HG03520 (cell line): ENCODE measurements at regions not wholly inside any gene's neighbourhood (a gene's known extent, or its start where the extent isn't known, plus 50 kb on each side); places are given as distances from the start of the nearest gene placed in this dataset.
"Not testable (repeated sequence)": the region's sequence is repeated elsewhere in the genome, so short reads cannot be mapped to it uniquely, and the experiment has no call there.

ENCODE experiments used
- ATAC-seq: cut with Tn5 transposase; IDR thresholded peaks from one replicate; pipeline ENCODE4 v1.9.1; 2021; ENCODE audit warnings: mild to moderate bottlenecking, moderate library complexity; ENCODE audit not compliant: unreplicated experiment

GRCh38 chr4:149211876-149212275 is 603.8 kb downstream of the IQCM start:
- no peak for ATAC-seq

- no peak for ATAC-seq
Measured at GRCh38 chr4:149203256-149204001, 612.2 kb downstream of the IQCM start.

- ATAC-seq = no peak
Measured at GRCh38 chr4:149202117-149202516, 613.5 kb downstream of the IQCM start.

DNA sequence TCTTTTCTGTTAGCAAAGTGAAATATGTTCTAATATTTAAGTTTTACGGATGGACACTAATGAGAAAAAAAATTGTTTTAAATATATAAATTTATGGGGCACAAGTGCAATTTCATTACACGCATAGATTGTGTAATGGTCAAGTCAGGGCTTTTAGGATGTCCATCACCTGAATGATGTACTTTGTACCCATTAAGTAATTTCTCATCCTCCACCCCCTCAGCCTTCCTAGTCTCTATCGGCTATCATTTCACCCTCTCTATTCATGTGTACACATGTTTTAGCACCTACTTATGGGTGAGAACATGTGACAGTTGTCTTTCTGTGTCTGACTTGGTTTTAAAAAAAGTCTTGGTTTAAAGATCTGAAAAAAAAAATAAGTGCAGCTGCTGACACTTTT is 616.0 kb downstream of the IQCM start:
- no peak for ATAC-seq

GRCh38 chr4:149194061-149194460 is 621.6 kb downstream of the IQCM start:
- ATAC-seq = no peak

GRCh38 chr4:149187726-149188125 is 627.9 kb downstream of the IQCM start:
- no peak for ATAC-seq

DNA sequence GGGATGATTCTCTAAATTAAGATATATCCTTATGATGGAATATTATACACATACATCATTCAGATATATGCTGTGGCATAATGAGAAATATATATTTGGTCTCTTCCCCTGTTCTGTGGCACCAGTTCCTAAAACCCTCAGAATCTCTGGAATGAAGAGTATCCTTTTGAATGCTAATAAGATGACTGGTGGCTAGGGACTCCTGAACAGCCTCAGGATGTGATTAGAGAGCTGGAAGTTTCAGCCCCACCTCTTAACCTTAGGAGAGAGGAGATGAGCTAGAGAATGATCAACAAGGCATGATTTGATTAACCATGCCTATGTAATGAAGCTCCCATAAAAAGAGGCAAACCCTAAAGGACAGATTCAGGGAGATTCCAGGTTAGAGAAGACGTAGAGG is 632.0 kb downstream of the IQCM start:
- ATAC-seq = no peak

GRCh38 chr4:149181459-149181858 is 634.2 kb downstream of the IQCM start:
- ATAC-seq = not testable (repeated sequence)

GRCh38 chr4:149176039-149176438 is 639.6 kb downstream of the IQCM start:
- ATAC-seq = no peak

DNA sequence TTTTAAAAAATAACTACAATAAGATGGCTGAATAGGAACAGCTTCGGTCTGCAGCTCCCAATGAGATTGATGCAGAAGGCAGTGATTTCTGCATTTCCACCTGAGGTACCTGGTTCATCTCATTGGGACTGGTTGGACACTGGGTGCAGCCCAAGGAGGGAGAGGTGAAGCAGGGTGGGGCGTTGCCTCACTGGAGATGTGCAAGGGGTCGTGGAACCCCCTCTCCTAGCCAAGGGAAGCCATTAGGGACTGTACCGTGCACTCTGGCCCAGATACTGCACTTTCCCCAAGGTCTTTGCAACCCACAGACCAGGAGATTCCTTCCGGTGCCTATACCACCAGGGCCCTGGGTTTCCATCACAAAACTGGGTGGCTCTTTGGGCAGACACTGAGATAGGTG is 640.1 kb downstream of the IQCM start:
- ATAC-seq = no peak

DNA sequence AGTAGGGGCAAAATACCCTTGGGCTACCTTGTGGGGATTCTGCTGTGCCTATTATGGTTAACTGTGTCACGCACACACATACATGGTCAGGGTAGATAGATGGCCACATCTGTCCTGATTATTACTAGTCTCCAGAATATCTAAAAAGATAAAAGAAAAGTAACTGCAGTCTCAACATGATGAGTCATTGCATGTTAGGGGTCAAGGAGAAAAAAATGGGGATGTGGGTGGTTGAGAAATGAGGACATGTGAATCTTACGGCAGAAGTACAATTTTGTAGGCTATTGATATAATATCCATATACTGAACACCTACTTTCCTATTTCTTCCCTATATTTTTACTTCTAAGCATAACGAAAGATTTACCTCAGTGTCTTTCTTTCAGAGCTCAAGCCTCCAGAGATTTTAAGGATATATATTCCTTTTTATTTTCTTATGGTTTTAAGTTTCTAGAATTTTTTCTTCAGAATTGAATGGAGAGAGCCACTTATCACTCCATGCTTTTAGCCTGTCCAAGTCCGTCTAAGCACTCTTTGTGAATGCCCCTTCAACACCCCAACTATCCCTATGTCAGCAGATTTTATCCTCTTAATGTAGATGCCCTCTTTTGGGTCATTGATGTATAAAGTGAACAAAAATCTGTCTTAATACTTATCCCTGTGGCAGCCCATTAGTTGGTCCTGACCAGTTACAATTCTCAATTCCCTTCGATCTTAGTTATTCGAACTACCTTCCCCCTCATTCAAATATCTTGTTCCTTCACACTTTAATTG is 642.2 kb downstream of the IQCM start:
- no peak for ATAC-seq

GRCh38 chr4:149168645-149169044 is 647.0 kb downstream of the IQCM start:
- no peak for ATAC-seq

GRCh38 chr4:149166876-149167275 is 648.8 kb downstream of the IQCM start:
- ATAC-seq = no peak

DNA sequence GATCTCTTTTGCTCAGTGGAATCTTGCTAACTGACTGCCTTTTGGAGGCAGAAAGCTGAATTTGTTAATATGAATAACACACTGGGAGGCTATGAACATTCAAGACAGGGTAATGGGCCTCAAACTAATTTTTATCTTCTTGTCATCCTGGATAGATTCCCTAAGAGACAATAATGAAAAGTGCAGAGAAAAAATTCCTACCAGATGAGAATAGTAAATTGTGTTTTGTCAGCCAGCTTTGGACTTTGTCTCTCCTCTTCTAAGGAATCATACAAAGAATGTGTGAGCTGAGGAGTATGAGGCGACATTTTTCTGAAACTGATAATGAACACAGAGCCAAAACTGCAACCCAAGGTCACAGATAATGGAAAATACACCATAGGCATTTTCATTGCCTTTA is 649.3 kb downstream of the IQCM start:
- ATAC-seq = no peak

DNA sequence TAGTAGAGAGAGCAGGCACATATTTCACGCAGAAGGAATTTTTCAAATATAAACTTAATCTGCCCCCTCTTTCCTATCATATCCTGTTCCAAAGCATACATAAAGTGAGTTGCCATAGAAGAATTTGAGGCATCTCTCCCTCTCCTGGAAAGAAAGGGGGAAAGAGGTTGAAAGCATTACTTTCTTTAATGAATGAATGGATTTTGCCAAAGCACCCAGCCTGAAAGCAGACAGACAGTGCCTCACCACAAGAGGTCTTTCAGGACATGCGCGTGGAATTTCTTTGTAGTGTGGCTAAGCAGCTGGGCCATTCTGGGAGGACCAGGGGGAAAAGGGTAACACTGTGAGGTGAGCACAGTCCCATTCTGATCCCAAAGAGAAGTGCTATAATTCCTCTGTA is 651.4 kb downstream of the IQCM start:
- no peak for ATAC-seq

- no peak for ATAC-seq
Measured at GRCh38 chr4:149161247-149161646, 654.4 kb downstream of the IQCM start.

DNA sequence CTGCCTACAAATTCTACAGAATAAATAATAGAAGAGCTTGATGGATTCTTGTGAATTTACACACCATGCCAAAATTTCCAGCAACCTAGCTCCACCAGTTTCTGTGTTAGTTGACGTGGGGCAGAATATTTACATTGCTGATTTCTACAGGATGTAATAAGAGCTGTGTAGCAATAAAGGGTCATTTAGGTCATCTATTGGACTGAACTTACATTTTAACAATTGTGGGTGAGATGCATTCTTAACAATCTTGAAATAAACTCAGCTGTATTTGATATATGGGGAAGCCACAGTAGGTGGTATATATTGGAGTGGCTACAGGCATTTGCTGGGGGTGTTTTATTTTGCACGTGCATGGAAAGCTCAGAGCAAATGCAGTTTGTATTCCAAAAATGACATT is 655.3 kb downstream of the IQCM start:
- ATAC-seq = no peak

GRCh38 chr4:149158817-149159216 is 656.8 kb downstream of the IQCM start:
- no peak for ATAC-seq

DNA sequence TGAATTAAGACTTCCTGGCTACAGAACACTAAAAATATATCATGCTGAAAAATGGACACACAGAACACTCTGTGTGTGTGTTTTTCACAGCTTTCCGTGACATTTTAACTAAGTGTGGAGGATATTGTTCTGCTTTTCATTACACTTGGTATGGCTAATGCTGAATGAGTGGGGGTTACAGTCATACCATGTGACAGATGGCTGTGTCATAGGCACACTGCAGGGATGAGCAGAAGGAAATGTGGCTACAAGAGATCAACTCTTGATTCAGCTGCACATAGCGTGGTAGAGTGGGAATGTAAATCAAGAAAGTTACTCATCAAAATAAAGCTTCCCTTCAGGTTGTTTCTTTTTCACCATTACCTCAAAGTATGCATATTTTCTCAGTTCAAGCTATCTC is 669.8 kb downstream of the IQCM start:
- no peak for ATAC-seq

- ATAC-seq = no peak
Measured at GRCh38 chr4:149144060-149144459, 671.6 kb downstream of the IQCM start.

DNA sequence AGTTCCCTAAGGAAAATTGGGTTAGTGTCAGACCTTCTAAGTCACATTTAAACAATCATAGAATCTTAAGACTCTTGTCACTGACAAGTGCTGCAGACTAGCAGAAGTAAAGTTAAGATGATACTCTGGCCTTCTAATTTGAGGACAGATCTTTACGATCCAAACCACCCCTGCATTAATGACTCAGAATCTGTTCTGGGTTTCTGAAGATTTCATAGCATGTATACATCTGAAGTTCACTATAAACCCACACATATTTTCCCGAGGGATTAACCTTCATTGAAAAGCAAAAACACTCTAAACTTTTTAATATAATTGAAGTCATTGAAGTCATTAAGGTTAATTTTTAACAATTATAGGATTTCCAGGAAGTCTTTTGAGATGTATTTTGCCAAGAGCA is 674.3 kb downstream of the IQCM start:
- ATAC-seq = no peak

DNA sequence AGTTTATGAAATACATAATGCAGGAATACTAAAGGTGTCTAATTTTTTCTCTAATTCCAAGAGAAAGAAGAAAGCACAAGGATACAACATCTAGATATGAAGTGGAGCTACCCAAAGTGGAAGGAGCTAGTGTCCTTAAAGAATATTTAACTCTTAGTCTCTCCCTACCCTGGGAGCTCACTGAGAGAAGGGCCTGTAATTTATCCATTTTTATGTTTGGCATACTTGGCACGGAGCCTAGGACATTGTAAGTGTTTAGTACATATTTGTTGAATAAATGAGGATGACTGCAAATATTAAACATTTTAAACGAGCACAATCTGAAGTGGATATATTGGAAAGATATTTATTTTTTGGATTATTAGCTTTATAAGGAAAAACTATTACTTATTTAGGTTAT is 674.8 kb downstream of the IQCM start:
- ATAC-seq = no peak
